UCSD-AML1 (cell line): ENCODE measurements at regions not wholly inside any gene's neighbourhood (a gene's known extent, or its start where the extent isn't known, plus 50 kb on each side); places are given as distances from the start of the nearest gene placed in this dataset.

Experiments
- DNase-seq: peaks from one replicate; lab custom pipeline; 2025; ENCODE audit not compliant: unreplicated experiment; lab: John Stamatoyannopoulos, UW

DNA sequence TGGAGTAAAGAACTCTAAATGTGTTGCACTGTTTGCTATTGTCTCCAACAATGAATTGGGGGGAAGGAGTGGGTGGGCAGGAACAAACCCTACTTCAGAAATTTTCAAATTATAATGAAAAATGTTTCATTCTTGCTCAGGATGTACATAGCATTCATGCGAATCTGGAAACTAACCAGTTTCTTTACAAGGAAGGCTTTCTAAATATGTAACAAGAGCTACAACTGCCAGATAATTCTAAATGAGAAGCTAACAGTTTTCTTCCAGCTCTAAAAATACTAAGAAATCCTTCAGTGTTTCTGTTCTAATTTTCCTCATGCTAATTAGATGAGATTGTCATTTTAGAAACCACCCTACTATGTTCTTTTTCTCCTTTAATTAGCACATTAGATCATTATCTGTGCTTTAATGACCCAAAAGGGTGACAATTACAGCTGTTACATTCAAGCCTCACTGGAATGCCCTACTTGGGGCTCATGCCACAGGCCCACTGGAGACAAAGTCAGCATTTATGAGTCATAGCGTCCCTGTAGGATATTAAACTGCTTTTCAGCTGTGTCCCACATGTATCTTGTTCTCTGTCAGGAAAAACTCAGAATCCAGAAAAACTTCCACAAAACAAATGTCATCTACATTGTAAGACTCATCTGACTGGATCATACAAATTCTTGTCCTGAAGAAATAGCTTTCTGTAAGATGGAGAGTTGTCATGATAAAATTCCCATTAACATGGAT, 804.6 kb upstream of the CXADR start:
- no peak for DNase-seq

DNA sequence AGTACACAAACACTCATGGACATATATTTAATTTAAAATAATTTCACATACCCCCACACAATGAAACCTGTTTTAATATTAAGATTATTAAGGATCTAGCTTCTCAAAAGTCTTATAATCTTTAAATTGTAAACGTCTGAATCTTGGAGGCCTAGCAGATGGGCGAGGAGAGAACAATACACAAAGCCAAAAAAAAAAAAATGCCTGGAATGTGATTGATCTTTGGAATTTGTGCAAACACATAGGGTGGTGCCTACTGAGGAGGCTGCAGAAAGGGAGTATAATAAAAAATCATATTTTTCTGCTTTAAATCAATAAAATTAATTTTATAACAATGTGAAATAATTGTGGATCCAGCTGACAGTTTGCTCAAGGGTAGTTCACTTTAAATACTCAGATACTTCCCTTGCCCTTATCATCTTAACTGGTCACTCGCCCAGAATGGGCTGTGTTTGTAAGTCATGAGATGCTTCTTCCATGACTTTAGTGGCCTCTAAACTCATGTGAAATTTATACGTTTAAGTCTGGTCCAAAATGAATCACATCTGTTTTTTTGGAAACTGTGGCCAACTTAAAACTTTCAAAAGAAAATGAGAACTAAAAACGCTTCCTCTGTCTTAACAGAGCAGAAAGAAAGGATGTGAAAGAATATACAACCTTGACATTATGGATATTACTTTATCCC, 802.8 kb upstream of the CXADR start:
- DNase-seq: no peak

DNA sequence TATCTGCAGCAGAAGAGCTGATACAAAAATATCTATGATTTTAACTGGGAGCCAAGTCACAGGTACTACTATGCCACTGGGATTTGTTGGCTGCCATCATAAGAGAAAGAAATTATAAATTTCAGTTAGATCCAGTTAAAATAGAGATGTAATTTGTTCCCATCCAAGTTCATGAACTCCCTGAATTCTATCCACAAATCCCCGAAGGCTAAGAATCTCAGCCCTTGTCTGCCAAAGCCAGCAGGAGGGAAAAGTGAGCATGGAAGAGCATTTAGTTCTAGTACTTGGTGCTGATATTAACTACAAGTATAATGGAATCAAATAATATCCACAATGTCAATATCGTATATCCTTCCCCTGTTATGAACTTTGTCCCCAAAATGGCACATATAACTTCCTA, 801.1 kb upstream of the CXADR start:
- DNase-seq: no peak

DNA sequence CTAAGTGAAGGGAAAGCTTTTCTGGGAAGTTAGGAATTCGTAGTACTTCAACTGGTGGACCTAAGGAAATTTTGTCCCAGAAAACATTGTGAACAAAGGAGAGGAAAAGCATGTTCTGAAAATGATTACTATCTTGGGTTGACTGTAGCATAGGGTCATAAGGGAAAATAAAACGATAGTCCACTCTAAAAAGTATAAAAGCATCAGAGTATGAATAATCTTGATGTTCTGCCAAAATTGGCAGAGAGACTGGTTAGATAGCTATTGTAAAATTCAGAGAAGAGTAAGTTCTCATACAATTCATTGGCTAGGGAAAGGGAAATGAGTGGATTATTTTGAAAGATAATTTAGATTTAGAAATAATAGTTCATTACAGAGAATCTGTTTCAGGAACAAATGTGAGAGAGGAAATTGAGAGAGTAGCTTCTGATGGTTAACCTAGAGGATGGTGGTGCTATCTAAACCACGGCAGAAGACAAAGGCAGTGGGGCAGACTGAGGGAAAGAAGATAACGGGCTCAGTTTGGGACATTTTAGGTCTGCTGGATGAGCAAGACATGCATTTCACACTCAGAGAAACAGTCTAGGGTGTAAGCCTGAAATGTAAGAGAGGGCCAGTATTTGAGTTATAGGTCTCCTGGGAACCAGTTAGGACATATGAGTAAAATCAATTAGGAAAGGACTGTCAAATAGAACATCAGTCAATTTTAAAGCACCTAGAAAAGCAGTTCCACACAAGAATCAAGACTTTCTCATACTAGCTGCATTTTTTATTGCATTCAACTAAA, 799.3 kb upstream of the CXADR start:
- no peak for DNase-seq

DNA sequence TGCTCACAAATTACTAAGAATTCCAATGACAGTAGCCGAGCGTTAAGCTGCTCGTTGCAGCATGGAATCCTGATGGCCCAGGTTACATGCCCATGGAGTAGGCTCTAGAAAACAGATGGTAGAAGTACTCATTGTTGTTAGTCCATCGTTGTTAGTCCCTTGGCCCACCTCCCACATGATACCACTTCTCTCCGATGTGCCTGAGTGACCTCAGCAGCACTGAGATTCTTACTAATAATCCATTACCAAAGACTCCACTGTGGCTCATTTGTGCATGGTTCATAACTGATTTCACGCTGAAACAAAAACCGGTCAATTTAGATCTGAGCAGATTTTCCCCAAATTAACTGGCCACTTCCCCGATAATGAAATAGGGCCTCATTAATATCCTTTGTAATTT, 772.3 kb upstream of the CXADR start:
- no peak for DNase-seq

DNA sequence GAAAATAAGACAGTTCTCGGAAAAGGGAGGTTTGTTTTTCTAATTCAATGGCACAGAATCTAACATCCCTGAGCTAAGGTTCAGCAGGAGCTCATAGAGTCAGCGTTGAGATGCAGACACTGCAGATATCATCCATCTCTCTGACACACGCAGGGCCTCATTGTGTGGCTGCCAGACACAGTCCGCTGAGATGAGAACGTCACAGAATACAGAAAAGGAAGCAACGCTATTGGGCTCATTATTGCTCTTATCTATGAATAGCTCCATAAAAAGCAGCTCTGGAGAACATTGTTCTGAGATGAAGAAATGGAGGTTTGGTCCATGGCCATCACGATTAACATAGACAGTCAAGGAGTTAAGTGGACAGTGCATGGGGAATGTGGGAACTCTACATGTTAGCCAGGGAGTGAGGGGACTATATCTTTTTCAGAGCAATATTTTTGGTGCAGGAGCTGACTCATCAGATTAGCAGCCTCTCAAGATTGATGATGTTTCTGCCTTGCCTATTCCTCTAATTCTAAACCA, 771.6 kb upstream of the CXADR start:
- no peak for DNase-seq

DNA sequence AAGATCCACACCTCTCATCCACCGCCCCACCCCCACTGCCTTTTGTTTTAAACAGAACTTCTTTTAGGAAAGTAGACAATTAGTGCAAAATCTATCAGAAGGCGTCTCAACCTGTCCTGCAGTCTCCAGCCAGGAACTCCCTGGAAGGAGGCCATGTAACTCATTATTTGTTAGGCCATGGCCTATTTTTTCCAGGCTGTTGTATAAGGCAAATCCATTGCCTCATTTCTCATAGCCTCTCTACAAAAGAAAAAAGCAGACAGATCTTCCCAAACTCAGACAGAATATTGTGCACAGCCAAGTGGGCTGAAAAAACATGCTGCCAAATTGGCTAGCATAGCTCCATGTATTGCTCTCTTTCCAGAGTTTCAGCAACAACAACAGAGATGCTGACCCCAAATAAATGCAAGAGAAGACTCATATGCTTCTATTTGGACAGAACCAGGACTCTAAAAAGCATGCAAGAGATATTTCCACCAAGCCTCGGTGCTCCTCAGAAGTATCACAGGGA, 770.7 kb upstream of the CXADR start:
- no peak for DNase-seq

DNA sequence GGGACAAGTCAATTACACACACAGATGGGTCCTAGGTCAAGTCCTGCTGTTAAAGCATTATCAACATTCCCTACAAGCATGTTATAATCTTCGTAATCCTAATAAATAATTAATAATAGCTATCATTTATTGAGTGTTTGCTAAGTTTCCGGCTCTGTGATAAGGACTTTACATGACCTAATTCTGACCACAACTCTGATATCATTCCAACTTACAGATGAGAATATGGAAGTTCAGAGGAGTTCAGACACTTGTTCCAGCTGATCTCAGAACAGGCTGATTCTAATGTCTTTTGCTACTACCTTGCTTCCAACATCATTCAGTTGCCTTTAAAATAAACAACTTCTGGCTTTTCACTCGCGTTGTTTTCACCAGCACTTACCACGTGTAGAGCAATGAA, 770.1 kb upstream of the CXADR start:
- DNase-seq: no peak

DNA sequence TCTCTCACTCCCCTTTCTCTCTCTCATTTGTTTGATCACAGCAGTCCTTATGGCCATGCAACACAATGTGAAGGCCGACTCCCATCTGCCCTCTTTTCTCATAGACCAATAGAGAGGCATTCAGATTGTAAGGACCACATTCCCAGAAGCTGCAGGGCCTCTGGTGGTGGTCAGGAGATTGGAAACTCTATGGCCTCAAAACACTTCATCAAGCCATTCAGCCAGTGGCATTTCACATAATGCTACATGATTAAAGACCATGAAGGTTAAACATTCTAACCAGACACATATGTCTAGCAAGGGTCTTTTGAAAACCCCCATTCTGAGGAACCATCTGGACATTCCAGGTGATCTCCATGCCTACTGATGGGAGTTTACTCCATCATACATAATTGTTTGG, 769.5 kb upstream of the CXADR start:
- DNase-seq: no peak

DNA sequence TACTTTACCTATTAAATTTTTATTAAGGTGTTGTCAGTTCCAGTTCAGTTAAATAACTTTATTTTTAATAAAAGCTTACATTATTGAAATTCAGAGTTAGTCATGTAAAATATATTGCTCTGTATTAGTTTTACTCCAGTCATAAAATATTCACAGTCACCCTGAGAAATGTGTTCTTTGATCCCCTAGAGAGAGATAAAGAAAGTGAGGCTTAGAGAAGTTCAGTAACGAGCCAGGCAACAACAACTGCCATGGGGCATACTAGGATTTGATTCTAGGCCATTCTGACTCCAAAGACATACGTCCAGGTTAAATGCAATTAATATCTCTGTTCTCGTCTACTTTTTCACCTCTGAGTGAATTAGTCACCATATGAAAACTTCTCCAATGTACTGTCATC, 761.9 kb upstream of the CXADR start:
- no peak for DNase-seq

DNA sequence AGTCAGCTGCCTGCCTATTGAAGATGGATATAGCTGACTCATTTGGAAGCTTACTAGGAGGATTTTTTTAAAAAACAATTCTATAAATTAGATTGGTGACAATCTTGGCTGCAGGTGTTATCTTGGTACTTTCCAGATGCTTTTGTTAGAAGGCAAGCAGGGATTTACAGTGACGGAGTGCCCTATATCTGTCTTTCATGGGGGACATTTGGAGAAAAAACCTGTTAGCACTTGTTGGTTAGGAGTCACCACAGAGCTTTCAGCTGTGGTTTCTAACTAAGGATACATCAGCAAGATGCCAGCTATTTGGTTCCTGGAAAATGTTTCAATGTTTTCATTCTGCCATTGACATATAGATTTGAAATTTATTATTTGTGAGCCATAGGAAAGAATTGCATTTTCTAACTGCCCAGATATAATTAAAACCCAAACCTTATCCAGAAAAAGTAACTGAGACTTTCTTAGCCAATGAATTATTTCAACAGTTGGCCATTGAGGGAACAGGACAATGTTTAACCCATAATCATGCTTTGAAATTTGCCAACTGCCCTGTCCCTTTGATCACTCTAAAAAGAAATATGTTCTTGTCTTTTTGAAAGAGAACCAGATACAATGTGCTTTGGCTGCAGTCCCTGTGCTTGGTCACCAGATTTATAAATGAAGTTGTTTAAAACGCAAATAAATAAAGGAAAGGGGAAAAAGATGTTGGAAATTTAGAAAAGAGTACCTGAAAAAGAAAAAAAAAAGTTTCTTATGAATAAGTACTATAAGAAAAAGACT, 761.0 kb upstream of the CXADR start:
- no peak for DNase-seq

DNA sequence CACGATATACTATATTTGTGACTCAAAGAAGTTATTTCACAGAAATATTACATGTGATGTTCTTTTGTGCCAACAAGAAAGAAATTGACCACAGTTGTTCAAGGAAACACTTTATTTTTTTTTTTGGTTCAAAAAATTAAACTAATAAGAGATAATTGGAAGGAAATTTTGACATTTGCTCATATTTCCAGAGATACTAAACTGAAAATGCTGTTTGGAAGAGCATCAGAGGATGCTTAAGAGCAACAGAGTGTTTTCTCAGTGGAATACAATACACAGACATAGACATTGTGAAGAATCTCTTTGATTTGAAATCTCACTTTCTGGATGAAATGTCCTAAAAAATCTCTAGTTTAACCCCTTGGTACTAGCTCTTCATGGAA, 760.4 kb upstream of the CXADR start:
- no peak for DNase-seq

DNA sequence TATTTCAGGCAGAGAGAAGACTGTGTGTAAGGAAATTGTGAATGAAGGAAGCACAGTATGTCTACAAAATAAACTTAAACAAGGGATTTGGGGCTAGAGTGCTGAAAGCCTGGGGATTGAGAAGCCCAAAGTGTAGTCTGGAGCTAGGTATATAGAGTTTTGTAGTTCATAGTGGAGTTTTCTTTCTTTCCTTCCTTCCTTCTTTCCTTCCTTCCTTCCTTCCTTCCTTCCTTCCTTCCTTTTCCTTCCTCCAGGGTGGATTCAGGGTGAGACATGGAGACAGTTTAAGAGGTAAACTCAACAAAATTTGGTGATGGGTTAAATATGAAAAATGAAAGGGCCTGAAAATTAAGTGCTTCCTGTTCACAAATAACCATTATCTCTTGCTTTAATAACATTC, 757.8 kb upstream of the CXADR start:
- no peak for DNase-seq

DNA sequence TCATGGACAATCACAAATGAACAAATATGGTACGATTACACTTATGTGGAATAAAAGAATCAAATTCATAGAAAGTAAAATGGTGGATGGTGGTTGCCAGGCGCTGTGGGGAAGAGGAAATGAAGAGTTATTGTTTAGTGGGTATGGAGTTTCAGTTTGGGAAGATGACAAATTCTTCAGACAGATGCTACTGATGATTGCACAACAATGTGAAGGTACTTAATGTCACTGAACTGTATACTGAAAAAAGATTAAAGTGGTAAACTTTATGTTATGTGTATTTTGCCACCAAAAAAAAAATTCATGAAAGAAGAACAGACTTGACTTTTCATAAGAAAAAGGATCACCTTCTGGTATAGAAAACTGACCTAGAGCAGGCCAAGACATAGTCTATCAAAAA, 745.6 kb upstream of the CXADR start:
- DNase-seq: no peak

DNA sequence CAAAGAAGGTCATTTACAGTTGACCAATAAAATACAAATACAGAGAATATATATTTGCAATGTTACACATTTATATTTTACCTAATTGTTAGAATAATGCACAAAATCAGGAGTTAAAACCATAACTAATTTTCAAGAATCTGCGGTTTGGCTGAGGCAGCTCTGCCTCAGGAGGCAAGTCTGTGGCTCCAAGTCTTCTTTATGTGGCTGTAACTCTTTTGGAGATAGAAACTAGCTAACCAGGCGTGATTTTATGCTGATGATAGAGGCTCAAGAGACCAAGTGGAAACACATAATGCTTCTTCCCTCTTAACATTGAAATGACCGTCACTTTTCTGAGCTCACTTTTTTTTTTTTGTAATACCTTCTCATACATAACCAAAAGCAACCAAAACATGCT, 744.7 kb upstream of the CXADR start:
- no peak for DNase-seq

DNA sequence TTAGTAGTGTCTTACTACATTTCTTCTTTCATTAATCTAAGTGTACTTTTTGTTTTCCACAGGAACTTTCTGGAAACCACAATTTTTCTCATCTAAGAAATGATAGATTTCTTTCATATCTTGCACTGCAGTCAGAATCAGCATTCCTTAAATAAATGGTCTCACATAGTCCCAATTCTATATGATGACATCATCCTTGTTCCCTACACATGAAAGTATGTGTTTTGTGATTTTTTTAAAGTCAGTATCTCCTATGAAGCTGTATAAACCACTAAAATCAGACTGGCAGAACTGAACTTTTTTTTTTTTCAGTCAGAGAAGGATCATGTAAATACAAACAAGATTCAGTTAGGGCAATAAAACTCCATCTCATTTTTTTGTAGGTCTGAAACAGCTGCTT, 742.6 kb upstream of the CXADR start:
- DNase-seq: no peak

DNA sequence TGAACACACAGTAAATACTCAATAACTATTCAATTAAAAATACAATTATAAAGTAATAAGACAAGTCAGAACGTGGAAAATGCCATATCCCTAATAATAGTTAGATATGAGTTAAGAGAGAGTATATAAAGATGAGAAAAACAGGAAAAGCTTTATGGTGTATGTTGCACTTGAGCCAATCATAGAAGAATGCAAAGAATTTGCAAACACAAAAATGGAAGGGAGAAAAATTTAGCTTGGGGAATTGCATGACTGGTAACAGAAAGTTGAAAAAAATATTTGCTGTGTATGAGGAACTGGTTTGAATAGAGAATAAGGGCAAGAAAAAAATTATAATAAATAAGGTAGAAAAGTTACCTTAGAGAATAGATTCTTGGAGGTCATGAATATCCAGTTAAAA, 739.6 kb upstream of the CXADR start:
- no peak for DNase-seq

DNA sequence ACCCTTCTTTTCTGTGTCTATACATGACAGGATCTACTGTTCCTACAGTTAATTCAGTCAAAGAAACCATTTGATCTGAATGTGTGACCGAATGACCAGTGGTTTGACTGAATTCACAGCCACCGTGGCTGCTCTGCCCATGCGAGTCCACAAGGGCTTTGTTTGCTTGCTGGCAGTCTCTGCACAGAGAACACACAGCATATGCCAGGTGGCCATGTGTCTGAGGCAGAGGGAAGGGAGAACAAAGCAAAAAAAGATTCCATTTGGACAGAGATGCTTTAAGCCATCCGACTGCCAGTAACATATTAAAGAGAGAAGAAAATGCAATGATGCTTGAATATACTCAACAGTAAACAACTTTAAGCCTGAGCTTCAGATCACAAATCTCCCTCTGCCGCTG, 737.8 kb upstream of the CXADR start:
- no peak for DNase-seq

DNA sequence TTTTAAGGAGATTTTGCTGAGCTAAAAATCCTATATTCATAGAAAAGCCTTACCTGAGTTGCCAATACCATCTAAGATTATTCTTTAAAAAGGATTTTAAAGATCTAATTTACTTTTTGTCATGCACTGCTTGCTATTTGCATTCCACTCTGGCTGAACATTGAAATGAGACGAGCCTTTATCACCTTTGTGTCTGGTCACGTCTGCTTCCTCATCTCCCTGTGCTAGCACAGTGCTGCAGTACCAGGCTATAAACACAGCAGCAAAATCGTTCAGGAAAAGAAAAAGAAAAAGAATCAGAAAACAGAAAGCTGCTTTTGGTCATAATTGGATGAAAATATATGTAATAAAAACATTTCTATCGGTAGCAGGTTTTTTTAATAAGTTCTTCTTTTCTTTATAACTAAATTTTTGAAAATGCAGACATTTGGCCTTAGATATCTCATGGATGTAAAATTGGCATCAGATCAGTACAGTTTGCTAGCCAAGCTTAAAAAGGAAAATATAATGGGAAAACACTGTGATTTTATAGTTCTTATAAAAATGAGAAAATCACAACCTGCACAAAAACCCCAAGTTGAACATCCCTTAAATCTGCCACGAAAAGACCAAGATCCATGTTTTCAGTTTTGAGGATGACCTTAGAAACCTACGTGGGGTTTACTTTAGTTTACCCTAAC, 735.7 kb upstream of the CXADR start:
- DNase-seq: no peak

DNA sequence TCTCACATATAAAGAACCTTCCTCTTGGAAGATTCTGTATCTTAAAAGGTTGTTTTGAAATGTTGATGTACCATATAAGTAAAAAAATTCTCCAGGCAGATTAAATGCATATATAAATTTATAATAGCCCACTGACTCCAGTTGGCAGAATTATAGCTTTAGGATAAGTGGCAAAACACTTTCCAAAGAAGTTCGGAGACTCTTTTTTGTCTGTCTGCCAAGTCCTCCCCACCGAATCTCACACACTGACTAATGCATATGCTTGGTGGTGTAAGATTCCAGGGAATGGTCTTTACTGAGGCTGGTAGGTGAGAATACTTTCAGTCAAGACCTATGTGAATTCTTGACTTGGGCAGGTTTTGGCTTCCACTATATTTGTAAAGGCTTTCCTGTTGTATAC, 724.3 kb upstream of the CXADR start:
- no peak for DNase-seq
